NCI-H524 treated with DMSO at 0.1 percent for 48 hours (cell line): ENCODE measurements at regions not wholly inside any gene's neighbourhood (a gene's known extent, or its start where the extent isn't known, plus 50 kb on each side); places are given as distances from the start of the nearest gene placed in this dataset.

ENCODE experiments used
- DNase-seq: peaks from one replicate; lab custom pipeline; 2025; lab: John Stamatoyannopoulos, UW

DNA sequence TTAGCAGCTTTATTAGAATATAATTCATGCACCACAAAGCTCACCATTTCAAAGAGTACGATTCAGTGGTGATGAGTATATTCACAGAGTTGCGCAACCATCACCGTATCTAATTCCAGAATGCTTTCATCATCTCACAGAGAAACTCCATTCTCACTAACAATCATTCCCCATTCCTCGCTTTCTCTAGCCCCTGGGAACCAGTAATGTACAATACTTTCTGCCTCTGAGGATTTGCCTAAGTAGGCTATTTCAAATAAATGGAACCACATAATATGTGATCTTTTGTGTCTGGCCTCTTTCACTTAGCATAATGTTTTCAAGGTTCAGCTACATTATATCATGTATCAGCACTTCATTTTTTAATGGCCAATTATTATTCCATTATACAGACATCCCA, 145.1 kb upstream of the ADAMTS16 start:
- DNase-seq: no peak

- DNase-seq: no peak
Measured at GRCh38 chr5:5005353-5005752, 134.8 kb upstream of the ADAMTS16 start.

DNA sequence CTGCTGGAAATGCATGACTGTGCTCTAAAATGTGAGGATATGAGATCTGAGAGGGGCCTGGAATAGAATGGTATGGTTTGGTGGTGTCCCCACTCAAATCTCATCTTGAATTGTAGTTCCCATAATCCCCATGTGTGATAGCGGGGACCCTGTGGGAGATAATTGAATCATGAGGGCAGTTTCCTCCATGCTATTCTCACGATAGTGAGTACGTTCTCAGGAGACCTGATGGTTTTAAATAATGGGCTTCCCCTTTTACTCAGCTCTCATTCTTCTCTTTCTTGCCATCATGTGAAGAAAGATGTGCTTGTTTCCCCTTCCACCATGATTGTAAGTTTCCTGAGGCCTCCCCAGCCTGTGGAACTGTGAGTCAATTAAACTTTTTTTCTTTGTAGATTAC, 133.6 kb upstream of the ADAMTS16 start:
- no peak for DNase-seq

GRCh38 chr5:5009240-5009639, 130.9 kb upstream of the ADAMTS16 start:
- no peak for DNase-seq

DNA sequence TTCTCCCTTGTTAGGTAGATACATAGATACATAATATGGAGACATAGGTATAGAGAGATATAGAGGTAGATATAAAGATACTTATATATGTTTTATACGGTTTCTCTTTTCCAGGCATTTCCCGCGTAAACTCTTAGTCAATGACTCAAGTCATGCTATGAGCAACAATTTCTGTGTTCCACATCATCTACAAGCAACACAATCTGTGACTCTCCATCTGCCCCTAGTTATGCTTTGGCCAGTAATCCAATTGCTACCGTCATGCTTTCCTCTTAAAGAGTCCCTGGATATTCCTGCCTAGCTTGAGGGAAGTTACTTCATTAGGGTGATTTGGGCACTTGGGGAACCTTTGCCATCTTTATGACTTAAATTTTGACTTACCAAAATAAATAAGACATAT, 129.0 kb upstream of the ADAMTS16 start:
- no peak for DNase-seq

- no peak for DNase-seq
Measured at GRCh38 chr5:5014586-5015235, 125.4 kb upstream of the ADAMTS16 start.

DNA sequence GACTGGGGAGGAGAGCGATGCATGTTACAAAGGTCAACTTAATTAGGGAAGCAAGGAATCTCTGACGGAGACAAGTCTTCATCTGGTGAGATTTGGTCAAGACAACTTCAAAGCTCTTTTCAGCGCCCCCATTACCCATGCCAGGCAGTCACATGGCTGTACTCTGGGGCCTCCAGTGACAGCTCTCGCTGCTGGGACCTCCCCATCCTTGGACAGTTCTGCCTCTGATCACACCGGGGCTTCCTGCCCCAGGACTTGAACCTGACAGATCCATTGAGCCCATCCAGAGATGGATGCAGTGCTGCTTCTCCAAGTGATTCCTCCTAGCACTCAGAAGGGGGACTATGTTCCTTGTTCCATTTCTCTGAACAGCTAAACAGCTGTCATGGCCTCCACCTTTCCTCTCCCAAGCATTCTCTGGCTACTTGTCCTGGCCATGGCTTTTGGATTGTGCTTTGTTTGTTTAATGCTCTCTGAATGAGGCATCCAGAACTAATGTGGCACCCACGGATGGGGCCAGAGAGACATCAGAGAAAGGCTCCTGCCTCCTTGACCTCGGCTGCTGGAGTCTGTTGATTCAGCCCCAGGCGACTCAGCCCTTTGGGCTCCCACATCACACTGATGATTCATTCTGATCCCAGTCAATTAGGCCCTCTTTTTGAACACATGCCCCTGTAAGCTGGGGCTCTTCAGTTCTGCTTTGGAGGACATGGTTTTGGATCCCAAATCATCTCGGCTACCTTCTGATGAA, 122.1 kb upstream of the ADAMTS16 start:
- no peak for DNase-seq

DNA sequence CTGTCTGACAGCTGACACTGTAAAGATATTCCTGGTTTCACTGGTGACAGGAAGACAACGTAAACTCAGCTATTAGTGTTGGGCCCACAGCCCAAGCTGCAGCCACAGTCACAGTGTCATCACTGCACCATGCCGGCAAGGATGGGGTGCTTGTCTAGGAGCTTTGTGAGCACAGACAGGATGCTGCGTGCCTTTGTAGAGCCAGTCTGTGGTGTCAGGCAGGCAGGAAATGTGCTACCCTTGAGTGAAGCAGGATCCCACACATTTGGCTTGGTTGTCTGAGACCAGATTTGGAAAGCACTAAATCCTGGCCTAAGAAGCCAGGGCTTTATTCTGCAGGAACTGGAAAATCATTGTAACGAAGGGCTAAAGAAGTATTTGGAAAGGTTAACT, 121.6 kb upstream of the ADAMTS16 start:
- DNase-seq: no peak

DNA sequence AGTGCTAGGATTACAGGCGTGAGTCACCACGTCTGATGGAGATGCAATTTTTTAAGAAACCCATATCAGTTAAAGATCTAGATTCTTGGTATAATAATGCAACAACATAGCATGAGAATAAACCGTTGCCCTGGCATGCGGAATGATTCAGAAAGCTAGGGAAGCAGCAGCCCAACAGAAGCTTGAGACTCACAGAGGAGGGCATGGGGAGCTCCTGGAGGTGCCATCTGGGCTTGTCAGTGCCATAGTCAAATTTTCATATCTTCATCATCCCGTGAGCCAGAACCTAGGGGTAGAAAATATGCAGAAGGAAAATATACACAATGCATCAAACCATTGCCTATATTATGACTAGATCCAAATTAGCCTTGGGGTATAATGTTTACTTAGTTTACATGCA, 118.7 kb upstream of the ADAMTS16 start:
- no peak for DNase-seq

DNA sequence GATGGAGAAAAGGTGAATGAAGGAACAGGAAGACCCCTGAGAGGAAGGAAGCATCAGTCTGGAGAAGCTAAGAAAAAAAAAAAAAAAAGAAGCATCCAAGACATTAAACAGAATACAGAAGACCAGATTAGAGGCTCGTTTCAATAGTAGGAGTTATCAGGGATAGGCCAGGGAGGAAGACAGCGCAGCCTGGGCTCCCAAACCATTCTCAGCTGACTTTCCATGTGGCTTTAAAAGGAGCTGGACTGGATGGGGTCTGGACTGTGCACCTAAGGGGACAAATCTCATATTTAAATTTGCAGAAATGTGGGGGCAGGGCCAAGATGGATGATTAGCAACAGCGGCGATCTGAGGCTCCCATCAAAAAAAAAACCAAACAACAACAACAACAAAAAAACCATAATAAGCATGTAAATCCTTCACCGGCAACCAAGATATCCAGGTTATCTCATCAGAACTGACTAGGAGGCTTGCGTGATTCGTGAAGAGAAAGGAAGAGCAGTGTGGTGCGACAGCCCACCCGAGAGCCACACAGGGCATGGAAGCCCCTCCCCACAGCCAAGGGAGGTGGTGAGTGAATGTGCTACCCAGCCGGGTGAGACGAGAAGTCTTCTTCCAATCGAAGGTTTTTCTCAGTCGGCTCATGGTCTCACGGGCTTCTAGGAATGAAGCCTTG, 114.9 kb upstream of the ADAMTS16 start:
- DNase-seq: no peak

GRCh38 chr5:5025774-5026408, 114.2 kb upstream of the ADAMTS16 start:
- no peak for DNase-seq

GRCh38 chr5:5026409-5026785, 113.7 kb upstream of the ADAMTS16 start:
- no peak for DNase-seq

- no peak for DNase-seq
Measured at GRCh38 chr5:5031665-5032064, 108.5 kb upstream of the ADAMTS16 start.

GRCh38 chr5:5037674-5038073, 102.5 kb upstream of the ADAMTS16 start:
- no peak for DNase-seq

DNA sequence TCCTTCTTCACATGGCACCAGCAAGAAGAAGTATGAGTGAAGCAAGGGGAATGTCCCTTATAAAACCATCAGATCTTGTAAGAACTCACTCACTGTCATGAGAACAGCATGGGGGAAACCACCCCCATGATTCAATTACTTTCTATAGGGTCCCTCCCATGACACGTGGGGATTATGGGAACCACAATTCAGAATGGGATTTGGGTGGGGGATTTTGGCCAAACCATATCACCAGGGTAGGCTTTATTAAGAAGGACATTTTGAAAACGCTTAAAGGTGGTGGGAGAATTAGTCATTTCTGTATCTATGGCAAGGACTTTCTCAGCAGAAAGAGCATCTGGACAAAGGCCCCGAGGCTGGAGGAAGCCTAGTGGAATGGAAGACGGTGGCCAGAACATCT, 100.2 kb upstream of the ADAMTS16 start:
- DNase-seq: no peak

GRCh38 chr5:5040712-5041111, 99.4 kb upstream of the ADAMTS16 start:
- no peak for DNase-seq

GRCh38 chr5:5042806-5043205, 97.3 kb upstream of the ADAMTS16 start:
- no peak for DNase-seq

GRCh38 chr5:5043346-5043745, 96.8 kb upstream of the ADAMTS16 start:
- DNase-seq: no peak

GRCh38 chr5:5044247-5044840, 95.8 kb upstream of the ADAMTS16 start:
- DNase-seq: no peak

- no peak for DNase-seq
Measured at GRCh38 chr5:5046680-5047502, 93.2 kb upstream of the ADAMTS16 start.

DNA sequence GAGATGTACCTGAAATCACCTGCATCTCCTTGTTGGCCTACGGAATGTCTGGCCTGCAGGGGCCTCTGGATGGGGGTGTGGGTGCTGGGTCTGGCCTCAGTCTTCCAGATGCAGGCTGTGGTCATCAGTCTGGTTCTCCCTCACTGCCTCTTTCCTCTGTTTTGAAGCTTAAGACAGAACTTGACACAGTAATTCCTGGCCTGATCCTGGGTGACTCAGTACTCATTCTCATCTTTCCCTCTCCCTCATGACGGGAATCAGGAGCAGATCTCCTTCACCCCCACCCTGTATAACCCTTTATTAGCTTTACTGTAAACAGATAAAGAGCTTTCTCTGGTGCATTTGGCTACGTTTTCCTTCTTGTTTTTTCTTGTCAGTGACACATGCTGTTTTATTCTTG, 89.3 kb upstream of the ADAMTS16 start:
- DNase-seq: no peak

DNA sequence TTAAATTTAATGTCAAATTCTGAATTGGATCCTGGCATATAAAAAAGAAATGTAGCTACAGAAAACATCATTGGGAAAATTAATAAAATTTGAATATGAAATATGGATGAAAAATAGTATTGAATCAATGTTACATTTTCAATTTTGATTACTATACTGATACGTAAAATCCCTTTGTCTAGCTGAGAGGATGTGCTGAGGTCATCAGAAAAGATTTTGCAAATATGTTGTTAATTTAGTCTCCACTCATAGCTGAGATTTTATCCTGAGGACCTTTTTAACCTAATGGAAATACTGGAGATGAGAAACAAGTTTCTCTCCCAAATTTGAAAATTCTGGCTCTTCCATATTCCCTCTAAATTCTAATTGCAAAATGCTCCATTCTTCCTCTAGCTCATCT, 84.4 kb upstream of the ADAMTS16 start:
- DNase-seq: no peak
